ENCODE measurements at regions not wholly inside any gene's neighbourhood (a gene's known extent, or its start where the extent isn't known, plus 50 kb on each side); places are given as distances from the start of the nearest gene placed in this dataset.
"Not testable (repeated sequence)": the region's sequence is repeated elsewhere in the genome, so short reads cannot be mapped to it uniquely, and the experiment has no call there.

GRCh38 chr3:75394102-75394501, 270.0 kb upstream of the FRG2C start:
- DNase-seq (ENCODE audit: low spot score), result not testable (repeated sequence)

- DNase-seq (ENCODE audit: low spot score), result not testable (repeated sequence)
Observed at GRCh38 chr3:75394562-75395360, 269.4 kb upstream of the FRG2C start.

- DNase-seq (ENCODE audit: low spot score), result no peak
Observed at GRCh38 chr3:75395580-75396315, 268.4 kb upstream of the FRG2C start.

GRCh38 chr3:75396316-75396802, 267.8 kb upstream of the FRG2C start:
- peak; percentile 27 for DNase-seq (ENCODE audit: low spot score)

- DNase-seq (ENCODE audit: low spot score), result not testable (repeated sequence)
Observed at GRCh38 chr3:75397486-75397885, 266.6 kb upstream of the FRG2C start.

GRCh38 chr3:75422101-75422945, 241.8 kb upstream of the FRG2C start:
- DNase-seq (ENCODE audit: low spot score), result not testable (repeated sequence)

GRCh38 chr3:75425379-75425778, 238.7 kb upstream of the FRG2C start:
- not testable (repeated sequence) for DNase-seq (ENCODE audit: low spot score)

GRCh38 chr3:75427486-75427885, 236.6 kb upstream of the FRG2C start:
- not testable (repeated sequence) for DNase-seq (ENCODE audit: low spot score)

GRCh38 chr3:75427906-75428305, 236.2 kb upstream of the FRG2C start:
- peak; percentile 45 for DNase-seq (ENCODE audit: low spot score)

GRCh38 chr3:75429561-75430220, 234.4 kb upstream of the FRG2C start:
- DNase-seq (ENCODE audit: low spot score), result peak; percentile 56

- not testable (repeated sequence) for DNase-seq (ENCODE audit: low spot score)
Observed at GRCh38 chr3:75430406-75430805, 233.7 kb upstream of the FRG2C start.

GRCh38 chr3:75431120-75431519, 233.0 kb upstream of the FRG2C start:
- DNase-seq (ENCODE audit: low spot score), result not testable (repeated sequence)

- DNase-seq (ENCODE audit: low spot score), result not testable (repeated sequence)
Observed at GRCh38 chr3:75432466-75432865, 231.7 kb upstream of the FRG2C start.

- DNase-seq (ENCODE audit: low spot score), result peak; percentile 69
Observed at GRCh38 chr3:75432885-75433284, 231.2 kb upstream of the FRG2C start.

- not testable (repeated sequence) for DNase-seq (ENCODE audit: low spot score)
Observed at GRCh38 chr3:75433295-75433694, 230.8 kb upstream of the FRG2C start.

- DNase-seq (ENCODE audit: low spot score), result not testable (repeated sequence)
Observed at GRCh38 chr3:75434276-75434912, 229.7 kb upstream of the FRG2C start.

- peak; percentile 91 for DNase-seq (ENCODE audit: low spot score)
Observed at GRCh38 chr3:75434913-75435793, 229.0 kb upstream of the FRG2C start.

GRCh38 chr3:75435794-75436400, 228.2 kb upstream of the FRG2C start:
- DNase-seq (ENCODE audit: low spot score), result peak; percentile 40

GRCh38 chr3:75440986-75441385, 223.1 kb upstream of the FRG2C start:
- not testable (repeated sequence) for DNase-seq (ENCODE audit: low spot score)
